Liver (tissue), 8 donors: ENCODE measurements at regions not wholly inside any gene's neighbourhood (a gene's known extent, or its start where the extent isn't known, plus 50 kb on each side); places are given as distances from the start of the nearest gene placed in this dataset.

Source experiments
- DNase-seq: peaks from one replicate; pipeline ENCODE4 v3.0.0-alpha.2; 2017; ENCODE audit warnings: low spot score
- H3K27ac ChIP-seq, 2 donors: one replicate each; pipeline ENCODE4 v1.7.0; 2013; ENCODE audit warnings: inconsistent platforms in 2 of 2, low read length in 2 of 2, control low read depth in 1 of 2, low read depth in 1 of 2, mild to moderate bottlenecking in 1 of 2
- H3K27me3 ChIP-seq, 4 donors: one replicate each; pipeline versions ENCODE4 v1.6.1 to v1.7.0; 2013; ENCODE audit warnings: low read length in 3 of 4, inconsistent platforms in 1 of 4, mild to moderate bottlenecking in 1 of 4, moderate library complexity in 1 of 4; ENCODE audit not compliant: control insufficient read depth in 4 of 4, insufficient read depth in 4 of 4
- H3K36me3 ChIP-seq, 4 donors: one replicate each; pipeline versions ENCODE4 v1.6.1 to v1.7.0; 2013; ENCODE audit warnings: low read length in 3 of 4, mild to moderate bottlenecking in 3 of 4, low read depth in 1 of 4, moderate library complexity in 1 of 4; ENCODE audit not compliant: control insufficient read depth in 4 of 4, insufficient read depth in 3 of 4
- H3K4me1 ChIP-seq, 4 donors: one replicate each; pipeline versions ENCODE4 v1.6.1 to v1.7.0; 2013; ENCODE audit warnings: low read length in 3 of 4, mild to moderate bottlenecking in 3 of 4, moderate library complexity in 1 of 4; ENCODE audit not compliant: control insufficient read depth in 4 of 4, insufficient read depth in 4 of 4
- H3K4me3 ChIP-seq, 3 donors: one replicate each; pipeline versions ENCODE4 v1.6.1 to v1.7.0; 2013; ENCODE audit warnings: low read length in 3 of 3, control low read depth in 1 of 3, low read depth in 1 of 3, mild to moderate bottlenecking in 1 of 3
- H3K9ac ChIP-seq, 2 donors: one replicate each; pipeline ENCODE4 v1.7.0; 2013; ENCODE audit warnings: low read length in 2 of 2, mild to moderate bottlenecking in 2 of 2, moderate library complexity in 2 of 2, control low read depth in 1 of 2, low read depth in 1 of 2
- H3K9me3 ChIP-seq, 4 donors: one replicate each; pipeline versions ENCODE4 v1.6.1 to v1.7.0; 2013; ENCODE audit warnings: low read length in 3 of 4; ENCODE audit not compliant: control insufficient read depth in 4 of 4
- FOXA1 ChIP-seq: IDR thresholded peaks from 2 replicates; pipeline ENCODE4 v1.6.1; 2016; ENCODE audit warnings: antibody characterized with exemption
- FOXA2 ChIP-seq: IDR thresholded peaks from 2 replicates; pipeline ENCODE4 v1.6.1; 2016; ENCODE audit warnings: antibody characterized with exemption
- GABPA ChIP-seq, 2 donors: IDR thresholded peaks in 1 of 2; conservative IDR thresholded peaks in 1 of 2; 2 replicates each; pipeline ENCODE4 v1.6.1; 2016; ENCODE audit warnings: antibody characterized with exemption in 2 of 2, mild to moderate bottlenecking in 1 of 2, moderate library complexity in 1 of 2
- HNF4A ChIP-seq, 2 donors: conservative IDR thresholded peaks; 2 replicates each; pipeline ENCODE4 v1.6.1; 2016; ENCODE audit warnings: antibody characterized with exemption in 2 of 2, mild to moderate bottlenecking in 2 of 2
- HNF4G ChIP-seq: IDR thresholded peaks from 2 replicates; pipeline ENCODE4 v1.6.1; 2016; ENCODE audit warnings: antibody characterized with exemption
- JUND ChIP-seq, 2 donors: IDR thresholded peaks; 2 replicates each; pipeline ENCODE4 v1.6.1; 2016; ENCODE audit warnings: antibody characterized with exemption in 2 of 2
- NR2F2 ChIP-seq: IDR thresholded peaks from 2 replicates; pipeline ENCODE4 v1.6.1; 2016; ENCODE audit warnings: antibody characterized with exemption
- RAD21 ChIP-seq, 2 donors: IDR thresholded peaks; 2 replicates each; pipeline ENCODE4 v1.6.1; 2016; ENCODE audit warnings: antibody characterized with exemption in 2 of 2, mild to moderate bottlenecking in 2 of 2
- RXRA ChIP-seq, 2 donors: IDR thresholded peaks; 2 replicates each; pipeline ENCODE4 v1.6.1; 2017 to 2018; ENCODE audit warnings: antibody characterized with exemption in 2 of 2, mild to moderate bottlenecking in 1 of 2
- SP1 ChIP-seq: IDR thresholded peaks from 2 replicates; pipeline ENCODE4 v1.6.1; 2018; ENCODE audit warnings: antibody characterized with exemption, mild to moderate bottlenecking
- TAF1 ChIP-seq: conservative IDR thresholded peaks from 2 replicates; pipeline ENCODE4 v1.6.1; 2016; ENCODE audit warnings: antibody characterized with exemption, mild to moderate bottlenecking
- YY1 ChIP-seq: IDR thresholded peaks from 2 replicates; pipeline ENCODE4 v1.6.1; 2016; ENCODE audit warnings: antibody characterized with exemption, mild to moderate bottlenecking
- WGBS: extraction: QIAGEN DNeasy Blood & Tissue Kit; methylation state at CpG from one replicate; pipeline ENCODE4 v1.1.7; 2013; 5-methylcytosine and 5-hydroxymethylcytosine counted together
- TF ChIP-seq, protein P1 (sequence below): IDR thresholded peaks from 2 replicates; pipeline ENCODE4 v1.6.1; 2016; ENCODE audit warnings: antibody characterized with exemption
- TF ChIP-seq, protein P2 (sequence below): IDR thresholded peaks from 2 replicates; pipeline ENCODE4 v1.6.1; 2016; ENCODE audit warnings: antibody characterized with exemption
- TF ChIP-seq, protein P3 (sequence below): IDR thresholded peaks from 2 replicates; pipeline ENCODE4 v1.6.1; 2016; ENCODE audit warnings: antibody characterized with exemption
- TF ChIP-seq, protein P4 (sequence below): fragments of 150-350 bp; IDR thresholded peaks from 2 replicates; pipeline ENCODE4 v1.5.1; 2017; ENCODE audit warnings: improper control_type of control experiment, low read depth, low read length; ENCODE audit not compliant: missing input control
- TF ChIP-seq, protein P5 (sequence below): IDR thresholded peaks from 2 replicates; pipeline ENCODE4 v1.6.1; 2016; ENCODE audit warnings: antibody characterized with exemption, mild to moderate bottlenecking
- donor health status: healthy.
- donor health status: healthy.
- donor health status: healthy.
- donor health status: healthy.
- donor health status: healthy.

DNA sequence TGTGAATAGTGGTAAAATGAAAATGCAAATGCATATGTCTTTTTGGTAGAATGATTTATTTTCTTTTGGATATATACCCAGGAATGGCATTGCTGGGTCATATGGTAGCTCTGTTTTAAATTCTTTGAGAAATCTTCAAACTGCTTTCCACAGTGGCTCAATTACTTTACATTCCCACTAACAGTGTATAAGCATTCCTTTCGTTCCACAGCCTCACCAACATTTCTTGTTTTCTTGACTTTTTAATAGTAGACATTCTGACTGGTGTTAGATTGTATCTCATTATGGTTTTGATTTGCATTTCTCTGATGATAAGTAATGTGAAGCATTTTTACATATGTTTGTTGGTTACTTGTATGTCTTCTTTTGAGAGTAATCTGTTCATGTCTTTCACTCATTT is 144.0 kb downstream of the SIM1 start:
- Histone ChIP-seq H3K4me1 (no peaks in the 10 kb centered on the region), H3K9ac (no peak overlapping the region), H3K27ac (no peak overlapping the region), H3K4me3 (no peak overlapping the region), H3K36me3 (no peaks in the 10 kb centered on the region), H3K27me3 (no peaks in the 10 kb centered on the region), H3K9me3 (peaks cover 0 to 3% (median 0%) of the 10 kb centered on the region in 4 donors)
- 65% methylated on average over 1 of the region's 1 CpG for WGBS
- DNase-seq = no peak
- TF ChIP-seq HNF4A (conservative IDR thresholded peaks at IDR 0.05) (no peak), TAF1 (no peak), NR2F2 (no peak), YY1 (no peak), SP1 (no peak), FOXA2 (no peak), RXRA (IDR thresholded peaks at IDR 0.05) (no peak), HNF4G (no peak), GABPA (IDR thresholded peaks at IDR 0.05 in 1 of 2, conservative IDR thresholded peaks at IDR 0.05 in 1 of 2) (no peak), JUND (IDR thresholded peaks at IDR 0.05) (no peak)
- TF ChIP-seq, protein P1, sequence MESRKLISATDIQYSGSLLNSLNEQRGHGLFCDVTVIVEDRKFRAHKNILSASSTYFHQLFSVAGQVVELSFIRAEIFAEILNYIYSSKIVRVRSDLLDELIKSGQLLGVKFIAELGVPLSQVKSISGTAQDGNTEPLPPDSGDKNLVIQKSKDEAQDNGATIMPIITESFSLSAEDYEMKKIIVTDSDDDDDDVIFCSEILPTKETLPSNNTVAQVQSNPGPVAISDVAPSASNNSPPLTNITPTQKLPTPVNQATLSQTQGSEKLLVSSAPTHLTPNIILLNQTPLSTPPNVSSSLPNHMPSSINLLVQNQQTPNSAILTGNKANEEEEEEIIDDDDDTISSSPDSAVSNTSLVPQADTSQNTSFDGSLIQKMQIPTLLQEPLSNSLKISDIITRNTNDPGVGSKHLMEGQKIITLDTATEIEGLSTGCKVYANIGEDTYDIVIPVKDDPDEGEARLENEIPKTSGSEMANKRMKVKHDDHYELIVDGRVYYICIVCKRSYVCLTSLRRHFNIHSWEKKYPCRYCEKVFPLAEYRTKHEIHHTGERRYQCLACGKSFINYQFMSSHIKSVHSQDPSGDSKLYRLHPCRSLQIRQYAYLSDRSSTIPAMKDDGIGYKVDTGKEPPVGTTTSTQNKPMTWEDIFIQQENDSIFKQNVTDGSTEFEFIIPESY = no peak
- TF ChIP-seq, protein P2, sequence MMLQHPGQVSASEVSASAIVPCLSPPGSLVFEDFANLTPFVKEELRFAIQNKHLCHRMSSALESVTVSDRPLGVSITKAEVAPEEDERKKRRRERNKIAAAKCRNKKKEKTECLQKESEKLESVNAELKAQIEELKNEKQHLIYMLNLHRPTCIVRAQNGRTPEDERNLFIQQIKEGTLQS = no peak
- TF ChIP-seq, protein P3, sequence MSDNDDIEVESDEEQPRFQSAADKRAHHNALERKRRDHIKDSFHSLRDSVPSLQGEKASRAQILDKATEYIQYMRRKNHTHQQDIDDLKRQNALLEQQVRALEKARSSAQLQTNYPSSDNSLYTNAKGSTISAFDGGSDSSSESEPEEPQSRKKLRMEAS = no peak
- TF ChIP-seq, protein P4, sequence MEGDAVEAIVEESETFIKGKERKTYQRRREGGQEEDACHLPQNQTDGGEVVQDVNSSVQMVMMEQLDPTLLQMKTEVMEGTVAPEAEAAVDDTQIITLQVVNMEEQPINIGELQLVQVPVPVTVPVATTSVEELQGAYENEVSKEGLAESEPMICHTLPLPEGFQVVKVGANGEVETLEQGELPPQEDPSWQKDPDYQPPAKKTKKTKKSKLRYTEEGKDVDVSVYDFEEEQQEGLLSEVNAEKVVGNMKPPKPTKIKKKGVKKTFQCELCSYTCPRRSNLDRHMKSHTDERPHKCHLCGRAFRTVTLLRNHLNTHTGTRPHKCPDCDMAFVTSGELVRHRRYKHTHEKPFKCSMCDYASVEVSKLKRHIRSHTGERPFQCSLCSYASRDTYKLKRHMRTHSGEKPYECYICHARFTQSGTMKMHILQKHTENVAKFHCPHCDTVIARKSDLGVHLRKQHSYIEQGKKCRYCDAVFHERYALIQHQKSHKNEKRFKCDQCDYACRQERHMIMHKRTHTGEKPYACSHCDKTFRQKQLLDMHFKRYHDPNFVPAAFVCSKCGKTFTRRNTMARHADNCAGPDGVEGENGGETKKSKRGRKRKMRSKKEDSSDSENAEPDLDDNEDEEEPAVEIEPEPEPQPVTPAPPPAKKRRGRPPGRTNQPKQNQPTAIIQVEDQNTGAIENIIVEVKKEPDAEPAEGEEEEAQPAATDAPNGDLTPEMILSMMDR = no peak
- TF ChIP-seq, protein P5, sequence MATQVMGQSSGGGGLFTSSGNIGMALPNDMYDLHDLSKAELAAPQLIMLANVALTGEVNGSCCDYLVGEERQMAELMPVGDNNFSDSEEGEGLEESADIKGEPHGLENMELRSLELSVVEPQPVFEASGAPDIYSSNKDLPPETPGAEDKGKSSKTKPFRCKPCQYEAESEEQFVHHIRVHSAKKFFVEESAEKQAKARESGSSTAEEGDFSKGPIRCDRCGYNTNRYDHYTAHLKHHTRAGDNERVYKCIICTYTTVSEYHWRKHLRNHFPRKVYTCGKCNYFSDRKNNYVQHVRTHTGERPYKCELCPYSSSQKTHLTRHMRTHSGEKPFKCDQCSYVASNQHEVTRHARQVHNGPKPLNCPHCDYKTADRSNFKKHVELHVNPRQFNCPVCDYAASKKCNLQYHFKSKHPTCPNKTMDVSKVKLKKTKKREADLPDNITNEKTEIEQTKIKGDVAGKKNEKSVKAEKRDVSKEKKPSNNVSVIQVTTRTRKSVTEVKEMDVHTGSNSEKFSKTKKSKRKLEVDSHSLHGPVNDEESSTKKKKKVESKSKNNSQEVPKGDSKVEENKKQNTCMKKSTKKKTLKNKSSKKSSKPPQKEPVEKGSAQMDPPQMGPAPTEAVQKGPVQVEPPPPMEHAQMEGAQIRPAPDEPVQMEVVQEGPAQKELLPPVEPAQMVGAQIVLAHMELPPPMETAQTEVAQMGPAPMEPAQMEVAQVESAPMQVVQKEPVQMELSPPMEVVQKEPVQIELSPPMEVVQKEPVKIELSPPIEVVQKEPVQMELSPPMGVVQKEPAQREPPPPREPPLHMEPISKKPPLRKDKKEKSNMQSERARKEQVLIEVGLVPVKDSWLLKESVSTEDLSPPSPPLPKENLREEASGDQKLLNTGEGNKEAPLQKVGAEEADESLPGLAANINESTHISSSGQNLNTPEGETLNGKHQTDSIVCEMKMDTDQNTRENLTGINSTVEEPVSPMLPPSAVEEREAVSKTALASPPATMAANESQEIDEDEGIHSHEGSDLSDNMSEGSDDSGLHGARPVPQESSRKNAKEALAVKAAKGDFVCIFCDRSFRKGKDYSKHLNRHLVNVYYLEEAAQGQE = no peak

DNA sequence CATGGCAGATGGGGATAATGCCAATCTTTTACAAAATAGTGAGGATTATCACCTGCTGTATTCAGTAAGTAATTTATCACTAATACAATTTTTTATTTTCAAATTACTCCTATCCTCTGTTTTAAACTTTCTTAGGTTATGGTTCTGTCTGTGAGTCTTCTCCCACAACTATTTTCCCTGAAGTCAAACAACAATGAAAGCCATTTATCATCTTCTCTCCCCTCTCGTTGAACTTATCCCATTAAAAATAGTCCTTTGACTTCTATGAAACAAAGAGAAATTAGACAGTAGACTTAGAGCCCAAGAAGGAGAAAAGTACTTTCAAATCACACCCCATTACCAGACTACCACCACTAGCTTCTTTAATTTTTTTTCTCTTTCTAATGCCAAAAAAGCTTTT is 147.7 kb downstream of the SIM1 start:
- Histone ChIP-seq H3K9me3 (peaks cover 0 to 3% (median 0%) of the 10 kb centered on the region in 4 donors), H3K9ac (no peak overlapping the region), H3K27ac (no peak overlapping the region), H3K27me3 (no peaks in the 10 kb centered on the region), H3K4me1 (no peaks in the 10 kb centered on the region), H3K4me3 (no peak overlapping the region), H3K36me3 (no peaks in the 10 kb centered on the region)
- DNase-seq = no peak
- 44% methylated on average over 1 of the region's 1 CpG for WGBS
- TF ChIP-seq, protein P4 = no peak
- no peak for TF ChIP-seq SP1
- TF ChIP-seq YY1 = no peak
- TF ChIP-seq NR2F2 = no peak
- TF ChIP-seq HNF4G = no peak
- no peak for TF ChIP-seq RAD21 (IDR thresholded peaks at IDR 0.05)
- no peak for TF ChIP-seq FOXA2
- no peak for TF ChIP-seq TAF1
- TF ChIP-seq, protein P3 = no peak
- TF ChIP-seq, protein P5 = no peak
- no peak for TF ChIP-seq FOXA1
- no peak for TF ChIP-seq JUND (IDR thresholded peaks at IDR 0.05)
- TF ChIP-seq, protein P2 = no peak
- TF ChIP-seq GABPA (IDR thresholded peaks at IDR 0.05 in 1 of 2, conservative IDR thresholded peaks at IDR 0.05 in 1 of 2) = no peak
- TF ChIP-seq RXRA (IDR thresholded peaks at IDR 0.05) = no peak
